RWPE2 (cell line): ENCODE measurements at regions not wholly inside any gene's neighbourhood (a gene's known extent, or its start where the extent isn't known, plus 50 kb on each side); places are given as distances from the start of the nearest gene placed in this dataset.
A peak's percentile ranks its signal among the peaks of the same experiment; 100 is the strongest.

Experiments used
- ATAC-seq: fragments of 200-7000 bp; cut with Tn5 transposase; 3 replicates; pipeline ENCODE4 v1.9.1; 2021; ENCODE audit warnings: low read depth
- DNase-seq: peaks from one replicate; pipeline ENCODE4 v3.0.0-alpha.2; 2020; ENCODE audit warnings: low spot score
- H3K27ac ChIP-seq: fragments of 450-650 bp; 2 replicates; pipeline ENCODE4 v1.5.1; 2017; ENCODE audit warnings: mild to moderate bottlenecking; ENCODE audit not compliant: poor library complexity, severe bottlenecking
- H3K27me3 ChIP-seq: fragments of 250-450 bp; sonication (Bioruptor Pico); 2 replicates; pipeline ENCODE4 v1.5.1; 2021; ENCODE audit warnings: mild to moderate bottlenecking, moderate library complexity; ENCODE audit not compliant: insufficient read depth, poor library complexity, severe bottlenecking
- H3K36me3 ChIP-seq: fragments of 250-450 bp; sonication (Bioruptor Pico); 2 replicates; pipeline ENCODE4 v1.5.1; 2020; ENCODE audit warnings: low read depth, mild to moderate bottlenecking, moderate library complexity
- H3K4me1 ChIP-seq: fragments of 250-450 bp; sonication (Bioruptor Pico); 2 replicates; pipeline ENCODE4 v1.5.1; 2021; ENCODE audit warnings: mild to moderate bottlenecking, moderate library complexity; ENCODE audit not compliant: insufficient read depth, poor library complexity, severe bottlenecking
- H3K4me3 ChIP-seq: fragments of 250-450 bp; sonication (Bioruptor Pico); 2 replicates; pipeline ENCODE4 v1.5.1; 2021; ENCODE audit warnings: mild to moderate bottlenecking, moderate library complexity; ENCODE audit not compliant: severe bottlenecking
- H3K9me3 ChIP-seq: fragments of 250-450 bp; sonication (Bioruptor Pico); 2 replicates; pipeline ENCODE4 v1.5.1; 2021; ENCODE audit warnings: mild to moderate bottlenecking, moderate library complexity; ENCODE audit not compliant: severe bottlenecking
- TF ChIP-seq, protein P1 (sequence below): fragments of 450-650 bp; IDR thresholded peaks from one replicate; pipeline ENCODE4 v1.5.1; 2017; ENCODE audit warnings: mild to moderate bottlenecking, moderate library complexity; ENCODE audit not compliant: poor library complexity, severe bottlenecking

DNA sequence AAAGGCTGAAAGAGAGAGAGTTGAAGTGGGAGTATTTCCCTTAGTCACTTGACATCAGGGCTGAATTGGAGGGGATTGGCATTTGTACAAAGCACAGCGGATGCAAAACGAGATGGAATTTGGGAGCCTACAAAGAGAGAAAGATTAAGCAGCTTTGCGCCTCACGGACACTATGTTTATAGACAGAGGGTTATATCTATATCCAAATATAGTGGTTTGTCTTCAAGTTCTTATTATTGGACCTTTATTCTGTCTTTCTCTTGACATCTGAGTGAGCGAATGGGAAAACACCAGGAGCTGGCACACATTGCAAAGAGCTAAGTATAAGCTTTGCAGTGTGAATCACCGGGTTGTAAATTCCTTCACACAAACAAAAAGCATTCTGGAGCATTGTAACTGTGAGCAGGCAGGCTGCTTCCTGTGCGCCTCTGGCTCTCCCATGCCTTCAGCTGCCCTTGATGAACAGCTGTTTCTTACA lies 500.2 kb downstream of the STIM2 start:
- Histone ChIP-seq H3K4me3 (no peak overlapping the region), H3K27me3 (no peaks in the 10 kb centered on the region), H3K4me1 (no peaks in the 10 kb centered on the region), H3K27ac (no peak overlapping the region), H3K9me3 (no peaks in the 10 kb centered on the region), H3K36me3 (no peaks in the 10 kb centered on the region)
- DNase-seq (no peak), ATAC-seq (peak; percentile 95)
- TF ChIP-seq, protein P1, sequence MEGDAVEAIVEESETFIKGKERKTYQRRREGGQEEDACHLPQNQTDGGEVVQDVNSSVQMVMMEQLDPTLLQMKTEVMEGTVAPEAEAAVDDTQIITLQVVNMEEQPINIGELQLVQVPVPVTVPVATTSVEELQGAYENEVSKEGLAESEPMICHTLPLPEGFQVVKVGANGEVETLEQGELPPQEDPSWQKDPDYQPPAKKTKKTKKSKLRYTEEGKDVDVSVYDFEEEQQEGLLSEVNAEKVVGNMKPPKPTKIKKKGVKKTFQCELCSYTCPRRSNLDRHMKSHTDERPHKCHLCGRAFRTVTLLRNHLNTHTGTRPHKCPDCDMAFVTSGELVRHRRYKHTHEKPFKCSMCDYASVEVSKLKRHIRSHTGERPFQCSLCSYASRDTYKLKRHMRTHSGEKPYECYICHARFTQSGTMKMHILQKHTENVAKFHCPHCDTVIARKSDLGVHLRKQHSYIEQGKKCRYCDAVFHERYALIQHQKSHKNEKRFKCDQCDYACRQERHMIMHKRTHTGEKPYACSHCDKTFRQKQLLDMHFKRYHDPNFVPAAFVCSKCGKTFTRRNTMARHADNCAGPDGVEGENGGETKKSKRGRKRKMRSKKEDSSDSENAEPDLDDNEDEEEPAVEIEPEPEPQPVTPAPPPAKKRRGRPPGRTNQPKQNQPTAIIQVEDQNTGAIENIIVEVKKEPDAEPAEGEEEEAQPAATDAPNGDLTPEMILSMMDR: no peak

DNA sequence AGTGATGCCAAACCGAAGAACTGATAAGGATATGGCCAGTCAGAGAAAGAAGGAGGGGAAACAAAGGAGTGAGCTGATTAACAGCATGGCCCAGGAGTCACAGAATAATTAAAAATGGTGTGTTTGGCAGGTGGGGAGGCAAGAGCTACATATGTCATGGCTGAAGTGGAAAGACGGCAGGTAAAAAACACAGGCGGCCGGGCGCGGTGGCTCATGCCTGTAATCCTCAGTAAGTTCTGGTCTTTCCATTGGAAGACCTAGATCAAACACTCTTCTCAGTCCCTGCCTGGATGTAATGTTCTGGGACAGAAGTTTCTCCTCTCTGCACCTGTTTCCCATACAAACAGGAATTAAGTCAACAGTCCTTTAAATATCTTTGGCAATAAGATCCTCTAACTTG lies 503.9 kb downstream of the STIM2 start:
- H3K4me3 ChIP-seq: no peak overlapping the region
- TF ChIP-seq, protein P1: no peak
- no peaks in the 10 kb centered on the region for H3K4me1 ChIP-seq
- H3K27ac ChIP-seq: no peak overlapping the region
- no peaks in the 10 kb centered on the region for H3K27me3 ChIP-seq
- no peaks in the 10 kb centered on the region for H3K9me3 ChIP-seq
- DNase-seq (no peak), ATAC-seq (no peak)
- no peaks in the 10 kb centered on the region for H3K36me3 ChIP-seq

DNA sequence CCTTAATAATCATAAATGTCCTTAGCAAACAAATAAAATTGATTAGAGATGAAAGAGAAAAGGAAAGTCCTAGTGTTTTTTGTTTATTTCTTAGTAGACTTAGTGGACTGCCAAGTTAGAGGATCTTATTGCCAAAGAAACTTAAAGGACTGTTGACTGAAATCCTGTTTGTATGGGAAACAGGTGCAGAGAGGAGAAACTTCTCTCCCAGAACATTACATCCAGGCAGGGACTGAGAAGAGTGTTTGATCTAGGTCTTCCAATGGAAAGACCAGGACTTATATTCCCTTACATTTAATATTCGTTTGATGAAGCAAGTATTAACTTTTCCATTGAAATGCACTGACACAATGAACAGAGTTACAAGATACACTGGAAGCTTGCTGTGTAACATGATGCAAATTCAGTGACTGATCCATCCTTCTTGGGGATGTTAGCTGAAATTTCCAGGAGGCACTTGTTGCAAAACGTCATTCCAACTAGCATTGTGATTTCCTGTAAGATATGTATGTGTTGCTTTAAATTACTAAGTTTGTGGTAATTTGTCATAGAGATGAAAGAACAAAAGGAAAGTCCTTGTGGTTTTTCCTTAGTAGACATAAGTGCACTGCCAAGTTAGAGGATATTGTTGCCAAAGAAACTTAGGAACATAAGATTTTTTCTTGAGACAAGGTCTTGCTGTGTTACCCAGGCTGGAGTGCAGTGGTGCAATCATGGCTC lies 505.6 kb downstream of the STIM2 start:
- no peak for DNase-seq
- Histone ChIP-seq H3K9me3 (no peaks in the 10 kb centered on the region), H3K4me3 (no peak overlapping the region), H3K27ac (no peak overlapping the region), H3K36me3 (no peaks in the 10 kb centered on the region), H3K4me1 (no peaks in the 10 kb centered on the region), H3K27me3 (no peaks in the 10 kb centered on the region)
- TF ChIP-seq, protein P1: no peak
- peak; percentile 65 for ATAC-seq

DNA sequence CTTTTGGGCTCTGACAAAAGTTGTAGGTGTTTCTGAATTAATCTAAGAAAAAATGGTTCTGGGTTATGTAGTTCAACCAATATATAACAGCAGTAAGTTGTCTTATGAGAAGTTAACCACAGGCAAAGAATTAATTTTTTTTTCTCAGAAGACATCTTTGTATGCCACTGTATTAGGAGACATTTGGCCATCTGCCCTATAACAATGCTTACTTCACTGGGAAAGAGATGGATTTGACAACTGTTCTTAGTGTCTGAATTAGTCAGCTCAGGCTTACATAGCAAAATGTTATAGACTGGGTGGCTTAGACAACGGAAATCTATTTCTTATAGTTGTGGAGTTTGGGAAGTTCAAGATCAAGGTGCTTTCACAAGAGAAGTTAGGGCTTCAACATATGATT lies 508.1 kb downstream of the STIM2 start:
- no peak overlapping the region for H3K27ac ChIP-seq
- H3K36me3 ChIP-seq: no peaks in the 10 kb centered on the region
- H3K27me3 ChIP-seq: no peaks in the 10 kb centered on the region
- no peaks in the 10 kb centered on the region for H3K4me1 ChIP-seq
- no peak overlapping the region for H3K4me3 ChIP-seq
- DNase-seq (no peak), ATAC-seq (no peak)
- TF ChIP-seq, protein P1: no peak
- H3K9me3 ChIP-seq: no peaks in the 10 kb centered on the region

DNA sequence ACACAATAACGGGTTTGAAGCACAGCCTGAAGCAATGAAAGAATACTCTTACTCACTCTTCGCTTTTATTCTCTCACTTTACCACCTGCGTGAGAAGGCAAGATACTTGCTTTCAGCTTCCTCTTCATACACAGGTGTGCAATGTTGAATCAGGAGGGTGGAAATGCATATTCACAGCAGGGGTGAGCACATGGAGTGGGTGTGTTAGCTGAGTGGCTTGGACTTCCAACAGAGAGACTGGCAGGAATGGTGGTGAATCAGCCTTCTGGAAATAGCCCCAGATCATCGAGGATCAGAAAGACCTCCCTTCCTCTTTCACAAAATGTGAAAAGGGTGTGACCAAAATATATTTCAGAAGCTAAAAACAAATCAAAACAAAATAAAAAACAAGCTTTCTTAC lies 521.2 kb downstream of the STIM2 start:
- DNase-seq: no peak

More for the DNA sequence above, 521.2 kb downstream of the STIM2 start:
- TF ChIP-seq, protein P1: no peak
- Histone ChIP-seq H3K4me1 (no peaks in the 10 kb centered on the region), H3K36me3 (no peaks in the 10 kb centered on the region), H3K4me3 (no peak overlapping the region), H3K9me3 (no peaks in the 10 kb centered on the region), H3K27ac (no peak overlapping the region), H3K27me3 (no peaks in the 10 kb centered on the region)
- no peak for ATAC-seq
